Tibial nerve (tissue), 3 donors: ENCODE measurements at regions not wholly inside any gene's neighbourhood (a gene's known extent, or its start where the extent isn't known, plus 50 kb on each side); places are given as distances from the start of the nearest gene placed in this dataset.

Experiments
- CTCF ChIP-seq, 5 experiments: fragments of 200-600 bp in 3 of 5; fragments of 450-650 bp in 2 of 5; sonication (generic) in 3 of 5; IDR thresholded peaks; one replicate each; pipeline ENCODE4 v1.5.1; 2016 to 2019; ENCODE audit warnings: antibody characterized with exemption in 5 of 5, mild to moderate bottlenecking in 3 of 5, moderate library complexity in 2 of 5
- POLR2A ChIP-seq, 2 donors: fragments of 450-650 bp; IDR thresholded peaks; one replicate each; pipeline ENCODE4 v1.6.1; 2017; ENCODE audit warnings: antibody characterized with exemption in 2 of 2, mild to moderate bottlenecking in 2 of 2, moderate library complexity in 2 of 2

GRCh38 chr12:97359021-97359690, 103.4 kb upstream of the RMST start:
- no peak for TF ChIP-seq POLR2A (IDR thresholded peaks at IDR 0.05)
- no peak for TF ChIP-seq CTCF (IDR thresholded peaks at IDR 0.05)
